ENCODE measurements at regions not wholly inside any gene's neighbourhood (a gene's known extent, or its start where the extent isn't known, plus 50 kb on each side); places are given as distances from the start of the nearest gene placed in this dataset.

- peak overlapping the region; percentile 6 for H3K4me3 Mint-ChIP-seq (ENCODE audit: low read depth, unreplicated experiment)
- no peak for DNase-seq
- H3K36me3 Mint-ChIP-seq (ENCODE audit: insufficient read depth, unreplicated experiment): peaks cover 5% of the 10 kb centered on the region
- CTCF ChIA-PET: no interaction called here
- peaks cover 41% of the 10 kb centered on the region for H3K4me1 Mint-ChIP-seq (ENCODE audit: low read depth, unreplicated experiment)
- peak overlapping the region; percentile 62 for H3K27ac Mint-ChIP-seq (ENCODE audit: unreplicated experiment)
- BruUV-seq (replicated peaks): no TSS peak
- H3K9me3 Mint-ChIP-seq (ENCODE audit: low read depth, unreplicated experiment): no peaks in the 10 kb centered on the region
- TF ChIP-seq CTCF (IDR thresholded peaks at IDR 0.05; ENCODE audit: unreplicated experiment): no peak
- no peaks in the 10 kb centered on the region for H3K27me3 Mint-ChIP-seq (ENCODE audit: unreplicated experiment)
- intact Hi-C loops (cut with micrococcal nuclease; ENCODE audit: unreplicated experiment): loop anchor here (2.0 kb wide), 1 partner anchor 205 kb away; no protein-coding TSS in a partner anchor
Measured at GRCh38 chr3:87797872-87798566, 260.8 kb downstream of the CGGBP1 start.

GRCh38 chr3:87796843-87797185 is 262.0 kb downstream of the CGGBP1 start:
- CTCF ChIA-PET: no interaction called here
- Mint-ChIP-seq H3K4me1 (ENCODE audit: low read depth, unreplicated experiment) (peaks cover 42% of the 10 kb centered on the region), H3K27ac (ENCODE audit: unreplicated experiment) (peak overlapping the region; percentile 62), H3K9me3 (ENCODE audit: low read depth, unreplicated experiment) (no peaks in the 10 kb centered on the region), H3K27me3 (ENCODE audit: unreplicated experiment) (no peaks in the 10 kb centered on the region), H3K36me3 (ENCODE audit: insufficient read depth, unreplicated experiment) (peaks cover 16% of the 10 kb centered on the region), H3K4me3 (ENCODE audit: low read depth, unreplicated experiment) (peak overlapping the region; percentile 23)
- intact Hi-C loops (cut with micrococcal nuclease; ENCODE audit: unreplicated experiment): loop anchor here (2.0 kb wide), 1 partner anchor 206 kb away; no protein-coding TSS in a partner anchor
- no peak for TF ChIP-seq CTCF (IDR thresholded peaks at IDR 0.05; ENCODE audit: unreplicated experiment)
- BruUV-seq (replicated peaks): no TSS peak
- no peak for DNase-seq

GRCh38 chr3:87796137-87796842 is 262.5 kb downstream of the CGGBP1 start:
- Mint-ChIP-seq H3K36me3 (ENCODE audit: insufficient read depth, unreplicated experiment) (peaks cover 16% of the 10 kb centered on the region), H3K27me3 (ENCODE audit: unreplicated experiment) (no peaks in the 10 kb centered on the region), H3K9me3 (ENCODE audit: low read depth, unreplicated experiment) (no peaks in the 10 kb centered on the region), H3K4me3 (ENCODE audit: low read depth, unreplicated experiment) (peak overlapping the region; percentile 23), H3K27ac (ENCODE audit: unreplicated experiment) (peak overlapping the region; percentile 67), H3K4me1 (ENCODE audit: low read depth, unreplicated experiment) (peaks cover 42% of the 10 kb centered on the region)
- DNase-seq: no peak
- BruUV-seq (replicated peaks): no TSS peak
- no peak for TF ChIP-seq CTCF (IDR thresholded peaks at IDR 0.05; ENCODE audit: unreplicated experiment)
- CTCF ChIA-PET: interaction anchor here (0.9 kb wide), 1 partner anchor 446 kb away, joined by 4 read pairs; no protein-coding TSS in a partner anchor
- intact Hi-C loops (cut with micrococcal nuclease; ENCODE audit: unreplicated experiment): loop anchor here (2.0 kb wide), 1 partner anchor 207 kb away; no protein-coding TSS in a partner anchor

GRCh38 chr3:87795701-87796100 is 263.1 kb downstream of the CGGBP1 start:
- DNase-seq: no peak
- BruUV-seq (replicated peaks): no TSS peak
- Mint-ChIP-seq H3K27ac (ENCODE audit: unreplicated experiment) (peak overlapping the region; percentile 67), H3K4me1 (ENCODE audit: low read depth, unreplicated experiment) (peaks cover 42% of the 10 kb centered on the region), H3K4me3 (ENCODE audit: low read depth, unreplicated experiment) (peak overlapping the region; percentile 23), H3K9me3 (ENCODE audit: low read depth, unreplicated experiment) (no peaks in the 10 kb centered on the region), H3K27me3 (ENCODE audit: unreplicated experiment) (no peaks in the 10 kb centered on the region), H3K36me3 (ENCODE audit: insufficient read depth, unreplicated experiment) (peaks cover 16% of the 10 kb centered on the region)
- intact Hi-C loops (cut with micrococcal nuclease; ENCODE audit: unreplicated experiment): loop anchor here (2.0 kb wide), 1 partner anchor 207 kb away; no protein-coding TSS in a partner anchor
- CTCF ChIA-PET: interaction anchor here (0.9 kb wide), 1 partner anchor 445 kb away, joined by 4 read pairs; no protein-coding TSS in a partner anchor
- TF ChIP-seq CTCF (IDR thresholded peaks at IDR 0.05; ENCODE audit: unreplicated experiment): no peak

All from Calu3 (cell line).